GM19467 (cell line): ENCODE measurements at regions not wholly inside any gene's neighbourhood (a gene's known extent, or its start where the extent isn't known, plus 50 kb on each side); places are given as distances from the start of the nearest gene placed in this dataset.
"Not testable (repeated sequence)": the region's sequence is repeated elsewhere in the genome, so short reads cannot be mapped to it uniquely, and the experiment has no call there.

Source experiments
- ATAC-seq: cut with Tn5 transposase; IDR thresholded peaks from one replicate; pipeline ENCODE4 v1.9.1; 2021; ENCODE audit warnings: mild to moderate bottlenecking, moderate library complexity; ENCODE audit not compliant: unreplicated experiment

DNA sequence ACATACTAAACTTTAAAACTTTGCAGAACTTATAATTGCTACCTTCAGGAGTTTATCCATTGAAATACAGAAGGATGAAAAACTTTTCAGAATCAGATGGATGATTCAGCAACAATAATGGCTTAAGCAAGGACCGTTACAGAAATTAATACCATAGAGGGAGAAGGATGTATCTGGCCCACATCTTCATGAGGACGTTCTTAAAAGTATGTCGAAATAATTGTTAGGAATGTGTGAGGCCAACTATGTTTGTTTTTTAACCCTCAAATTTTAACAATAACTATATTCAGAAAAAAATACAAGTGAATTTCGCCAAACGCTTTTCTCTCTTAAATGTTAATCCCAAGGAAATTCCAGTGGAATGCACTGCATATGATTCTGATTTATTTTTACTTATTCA lies 105.2 kb upstream of the EPHA3 start:
- no peak for ATAC-seq

DNA sequence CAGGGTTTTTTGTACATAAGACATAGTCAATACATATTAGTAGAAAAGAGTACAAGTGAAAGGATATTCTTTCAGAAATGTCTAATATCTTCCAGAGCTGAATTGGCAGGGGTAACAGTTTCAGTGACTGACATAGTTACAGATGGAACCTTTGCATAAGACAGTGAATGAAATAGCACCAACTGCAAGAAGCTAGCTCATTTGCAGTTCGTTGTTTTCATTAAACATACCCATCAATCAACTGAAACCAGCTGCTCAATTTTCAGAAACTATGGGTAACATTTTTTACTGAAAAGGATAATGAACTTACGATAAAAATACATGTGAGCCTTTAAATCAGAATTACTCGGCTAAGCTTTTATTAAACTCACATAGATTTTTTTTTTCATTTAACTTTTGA lies 93.9 kb upstream of the EPHA3 start:
- ATAC-seq, result no peak

DNA sequence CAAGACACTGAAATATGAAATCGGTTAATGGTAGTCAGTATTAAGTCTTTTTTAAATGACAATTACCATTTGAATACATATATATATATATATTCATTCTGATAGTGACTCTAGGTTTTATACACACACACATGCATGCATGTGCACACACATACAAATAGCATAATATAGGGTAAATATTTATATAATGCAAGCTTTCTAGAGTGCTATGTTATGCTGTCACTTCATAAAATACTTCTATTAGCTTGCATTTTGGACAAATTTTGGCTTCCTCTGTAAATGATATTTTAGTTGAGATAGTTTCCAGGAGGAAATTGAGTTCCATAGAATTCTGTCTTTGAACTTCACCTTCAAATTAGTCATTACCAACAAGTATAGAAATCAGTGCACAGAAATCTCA lies 89.9 kb upstream of the EPHA3 start:
- ATAC-seq, result no peak

DNA sequence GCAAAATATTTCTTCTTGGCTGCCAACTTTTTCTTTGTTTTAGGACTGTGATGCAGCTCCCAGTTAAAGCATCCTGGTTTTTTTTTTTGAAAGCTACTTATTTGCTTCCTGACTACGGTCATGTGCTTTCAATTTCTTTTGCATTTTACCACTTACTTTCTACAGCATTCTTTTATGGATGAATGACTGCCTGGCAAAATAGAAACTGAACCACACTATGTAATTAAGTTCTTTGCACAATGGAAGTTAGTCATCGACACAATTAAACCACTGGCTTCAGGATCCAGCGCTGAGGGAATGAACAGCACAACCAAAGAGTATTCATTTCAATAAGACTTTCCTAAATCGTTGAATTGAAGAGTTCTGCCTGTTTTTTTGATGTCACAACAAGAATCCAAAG lies 82.2 kb upstream of the EPHA3 start:
- ATAC-seq, result no peak

DNA sequence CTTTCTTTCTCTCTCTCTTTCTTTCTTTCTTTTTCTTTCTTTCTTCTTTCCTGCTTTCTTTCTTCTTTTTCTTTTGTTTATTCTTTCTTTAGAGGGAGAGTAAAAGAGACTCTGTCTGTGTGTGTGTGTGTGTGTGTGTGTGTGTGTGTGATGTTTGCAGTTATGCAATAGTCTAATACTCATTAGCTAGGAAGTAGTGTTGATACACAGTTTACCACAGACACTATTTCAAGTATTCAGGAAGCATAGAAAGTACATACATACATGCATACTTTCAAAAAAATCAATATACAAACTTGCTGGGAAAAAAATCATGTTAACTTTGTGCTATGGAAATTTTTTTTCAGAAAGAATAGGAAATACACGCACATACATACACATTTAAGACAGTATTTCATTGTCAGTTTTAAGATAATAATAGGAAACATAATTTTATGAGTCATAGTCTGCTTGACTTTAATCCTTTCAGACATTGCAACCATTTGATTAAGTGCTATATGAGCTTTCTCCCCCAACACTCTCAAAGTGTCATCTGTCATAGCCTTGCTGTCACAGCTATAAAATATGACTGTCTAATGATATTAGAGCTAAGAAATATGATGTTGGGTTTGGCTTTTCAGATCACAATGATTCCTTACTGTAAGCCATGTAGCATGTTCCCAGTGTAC lies 74.9 kb upstream of the EPHA3 start:
- no peak for ATAC-seq

DNA sequence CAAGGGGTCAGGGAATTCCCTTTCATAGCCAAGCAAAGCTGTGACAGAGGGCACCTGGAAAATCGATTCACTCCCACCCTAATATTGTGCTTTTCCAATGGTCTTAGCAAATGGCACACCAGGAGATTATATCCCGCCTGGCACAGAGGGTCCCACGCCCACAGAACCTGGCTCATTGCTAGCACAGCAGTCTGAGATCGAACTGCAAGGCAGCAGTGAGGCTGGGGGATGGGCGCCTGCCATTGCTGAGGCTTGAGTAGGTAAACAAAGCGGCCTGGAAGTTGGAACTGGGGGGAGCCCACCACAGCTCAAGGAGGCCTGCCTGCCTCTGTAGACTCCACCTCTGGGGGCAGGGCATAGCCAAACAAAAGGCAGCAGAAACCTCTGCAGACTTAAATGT lies 72.7 kb upstream of the EPHA3 start:
- ATAC-seq, result not testable (repeated sequence)

DNA sequence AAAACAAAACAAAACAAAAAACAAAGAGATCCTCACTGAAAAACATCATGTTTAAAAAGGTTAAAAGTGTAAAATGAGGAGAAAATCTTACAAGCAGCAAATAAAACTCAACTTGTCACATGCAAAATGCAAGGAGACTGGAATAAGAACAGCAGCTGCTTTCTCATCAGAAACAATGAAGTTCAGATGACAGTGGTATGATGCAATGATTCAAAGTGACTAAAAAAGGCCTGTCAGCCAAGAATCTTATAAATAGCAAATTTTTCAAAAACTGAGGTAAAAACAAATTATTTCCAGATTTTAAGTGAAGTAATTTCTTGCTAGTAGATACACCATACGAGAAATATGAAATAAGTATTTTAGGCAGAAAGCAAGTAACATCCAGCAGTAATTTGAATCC lies 68.6 kb upstream of the EPHA3 start:
- ATAC-seq, result no peak

DNA sequence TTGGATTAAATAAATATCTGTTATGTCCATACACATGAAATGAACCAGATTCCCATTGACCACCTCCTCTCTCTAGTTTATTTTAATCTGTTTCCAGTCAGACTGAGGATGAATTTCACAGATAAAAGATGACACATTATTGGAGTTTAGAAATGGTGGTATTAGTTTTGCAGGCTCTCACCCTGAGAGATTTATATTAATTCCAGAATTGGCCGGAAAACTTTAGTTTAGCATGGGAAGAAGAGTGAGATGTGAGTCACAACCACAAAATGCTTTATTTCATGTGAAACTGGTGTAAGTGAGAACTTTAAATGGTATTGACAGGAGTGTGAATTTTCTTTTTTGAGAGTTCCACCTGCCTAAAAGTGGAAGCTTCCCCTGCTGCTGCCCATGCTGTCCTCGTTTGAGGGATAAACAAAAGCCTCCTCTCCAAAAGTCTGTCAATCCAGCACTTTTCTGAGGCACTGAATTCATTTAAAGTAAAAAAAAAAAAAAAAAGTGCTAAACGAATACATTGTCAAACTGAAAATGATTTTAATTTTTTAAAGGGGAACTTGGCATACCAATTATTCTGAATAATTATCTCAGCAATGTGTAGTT lies 65.1 kb upstream of the EPHA3 start:
- no peak for ATAC-seq

DNA sequence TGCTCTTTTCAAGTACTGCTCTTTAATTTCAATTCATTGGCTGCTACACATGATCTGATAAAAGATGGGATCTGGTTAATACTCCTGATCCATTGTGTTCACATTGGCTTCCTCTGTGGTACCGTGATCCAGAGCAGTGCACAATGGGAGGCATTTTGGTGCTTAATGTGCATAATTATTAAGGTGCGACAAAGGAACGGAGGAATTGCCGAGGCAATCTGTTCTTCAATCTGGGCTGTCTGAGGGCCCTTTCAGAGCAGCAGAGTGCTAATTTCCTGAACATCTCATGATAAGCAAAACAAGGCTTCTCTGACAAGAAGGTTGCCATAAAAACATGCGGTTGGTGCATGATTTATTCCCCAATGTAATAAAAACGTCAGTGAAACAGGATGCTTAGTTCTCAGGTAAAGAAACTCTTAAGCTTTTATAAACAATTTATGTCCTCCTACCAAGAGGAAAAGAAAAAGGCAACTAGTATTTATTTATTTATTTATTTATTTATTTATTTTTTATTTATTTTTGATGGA lies 64.0 kb upstream of the EPHA3 start:
- no peak for ATAC-seq

DNA sequence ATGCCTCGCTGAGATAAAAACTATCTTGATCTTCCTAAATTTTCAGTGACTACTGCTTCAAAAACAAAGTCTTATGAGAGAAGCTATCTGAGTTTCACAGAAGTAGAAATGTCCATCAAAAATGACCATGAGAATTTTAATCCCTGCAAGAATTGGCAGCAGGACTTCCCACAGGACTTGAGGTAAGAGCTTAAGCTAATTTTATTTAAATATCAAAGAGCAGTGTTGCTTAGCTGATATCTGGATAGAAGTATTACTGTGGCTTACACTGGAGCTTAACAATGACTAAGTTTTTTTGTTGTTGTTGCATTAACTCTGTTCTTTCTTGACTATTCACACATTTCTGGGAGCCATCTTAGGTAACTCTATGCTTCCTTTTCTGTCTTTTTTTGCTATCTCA lies 60.8 kb upstream of the EPHA3 start:
- ATAC-seq, result no peak

DNA sequence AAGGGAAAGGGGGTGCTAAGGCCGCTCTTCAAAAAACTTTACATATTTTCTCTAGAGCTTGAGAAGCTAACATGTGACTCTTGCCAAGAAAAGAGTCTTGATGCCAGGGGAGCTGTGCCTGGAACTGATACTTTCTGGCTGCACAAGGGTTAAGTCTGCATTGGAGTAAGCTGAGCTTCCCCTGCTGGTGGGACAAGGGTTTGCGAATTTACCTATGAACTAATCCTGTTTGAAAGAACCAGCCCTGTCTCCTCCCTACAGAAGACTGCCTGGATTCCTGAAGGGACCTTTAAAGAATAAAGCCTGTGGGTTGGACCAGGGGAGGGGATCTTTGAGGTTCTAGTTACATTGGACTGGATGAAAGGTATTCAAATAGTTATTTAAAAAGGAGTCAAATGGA lies 58.3 kb upstream of the EPHA3 start:
- no peak for ATAC-seq

DNA sequence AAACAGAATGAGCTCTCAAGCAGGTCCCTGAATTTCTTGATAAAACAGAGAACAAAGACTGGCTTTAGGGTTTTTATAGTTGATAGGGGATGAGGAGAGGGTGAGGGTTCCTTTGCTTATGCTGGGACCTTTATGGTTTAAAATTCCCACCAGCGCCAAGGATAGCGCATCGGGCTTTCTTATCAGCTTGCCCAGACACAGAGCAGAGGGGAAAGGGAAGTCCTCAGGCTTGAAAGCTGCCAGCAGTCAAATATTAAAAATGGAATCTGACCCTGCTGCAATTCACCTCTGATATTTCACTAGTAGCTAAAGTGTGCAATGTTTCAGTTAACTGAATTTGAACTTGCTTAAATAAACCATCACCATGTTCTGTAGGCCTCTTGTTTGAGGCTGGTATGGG lies 55.0 kb upstream of the EPHA3 start:
- ATAC-seq, result no peak

DNA sequence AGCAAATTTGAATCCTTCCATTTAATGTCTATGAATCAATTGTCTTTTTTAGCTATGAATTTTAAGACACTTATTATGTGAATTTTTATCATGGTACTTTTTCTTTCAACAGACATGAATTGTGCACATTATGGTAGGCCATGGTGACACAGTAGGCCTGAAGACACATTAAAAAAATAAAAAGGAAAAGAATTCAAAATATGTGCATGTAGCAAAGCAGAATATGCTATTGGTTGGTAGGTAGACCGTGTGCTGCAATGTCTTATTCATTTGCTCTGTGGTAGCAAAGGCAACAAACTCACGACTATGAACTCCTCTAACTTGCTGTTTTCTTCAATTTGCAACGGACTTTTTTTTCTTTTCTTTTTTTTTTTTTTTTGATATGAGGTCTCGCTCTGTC lies 50.0 kb upstream of the EPHA3 start:
- ATAC-seq, result no peak
